ENCODE measurements at regions not wholly inside any gene's neighbourhood (a gene's known extent, or its start where the extent isn't known, plus 50 kb on each side); places are given as distances from the start of the nearest gene placed in this dataset.

DNA sequence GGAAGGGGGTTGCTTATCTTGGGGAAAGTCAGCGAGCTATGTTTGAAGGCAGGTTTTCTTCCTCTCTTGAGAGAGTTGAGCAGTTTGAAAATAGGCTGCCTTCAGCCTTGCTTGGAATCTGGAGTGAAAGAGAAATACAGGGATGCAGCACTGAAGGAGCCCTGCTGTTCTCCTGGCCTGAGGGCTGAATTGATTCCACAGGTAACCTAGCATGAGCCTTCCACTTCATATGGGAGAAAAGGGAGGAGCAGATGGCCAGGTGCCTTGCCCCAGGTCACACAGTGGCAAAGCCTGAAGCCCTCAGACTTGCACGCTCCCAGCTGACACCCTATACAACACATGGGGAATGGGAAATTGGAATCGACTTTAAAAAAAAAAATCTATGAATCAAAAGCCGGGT, 88.0 kb upstream of the WLS start (continued):
- TF ChIP-seq, protein P1, sequence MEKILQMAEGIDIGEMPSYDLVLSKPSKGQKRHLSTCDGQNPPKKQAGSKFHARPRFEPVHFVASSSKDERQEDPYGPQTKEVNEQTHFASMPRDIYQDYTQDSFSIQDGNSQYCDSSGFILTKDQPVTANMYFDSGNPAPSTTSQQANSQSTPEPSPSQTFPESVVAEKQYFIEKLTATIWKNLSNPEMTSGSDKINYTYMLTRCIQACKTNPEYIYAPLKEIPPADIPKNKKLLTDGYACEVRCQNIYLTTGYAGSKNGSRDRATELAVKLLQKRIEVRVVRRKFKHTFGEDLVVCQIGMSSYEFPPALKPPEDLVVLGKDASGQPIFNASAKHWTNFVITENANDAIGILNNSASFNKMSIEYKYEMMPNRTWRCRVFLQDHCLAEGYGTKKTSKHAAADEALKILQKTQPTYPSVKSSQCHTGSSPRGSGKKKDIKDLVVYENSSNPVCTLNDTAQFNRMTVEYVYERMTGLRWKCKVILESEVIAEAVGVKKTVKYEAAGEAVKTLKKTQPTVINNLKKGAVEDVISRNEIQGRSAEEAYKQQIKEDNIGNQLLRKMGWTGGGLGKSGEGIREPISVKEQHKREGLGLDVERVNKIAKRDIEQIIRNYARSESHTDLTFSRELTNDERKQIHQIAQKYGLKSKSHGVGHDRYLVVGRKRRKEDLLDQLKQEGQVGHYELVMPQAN (IDR thresholded peaks at IDR 0.05; ENCODE audit: borderline replicate concordance) = no peak
- TF ChIP-seq CHD2 (IDR thresholded peaks at IDR 0.05; ENCODE audit: low read depth, low read length) (no peak), NUFIP1 (IDR thresholded peaks at IDR 0.05; ENCODE audit: partially characterized antibody) (no peak), TCF3 (CRISPR knock-in tag; IDR thresholded peaks at IDR 0.05) (no peak), TAL1 (IDR thresholded peaks at IDR 0.05) (no peak), ZNF316 (IDR thresholded peaks at IDR 0.05) (no peak), ZNF408 (CRISPR knock-in tag; IDR thresholded peaks at IDR 0.05; ENCODE audit: low read depth) (no peak), KDM5B (IDR thresholded peaks at IDR 0.05; ENCODE audit: insufficient replicate concordance, low read depth, low read length) (no peak), TAF15 (IDR thresholded peaks at IDR 0.05; ENCODE audit: low read depth, low read length) (no peak), NR3C1 (CRISPR knock-in tag; IDR thresholded peaks at IDR 0.05) (no peak)
- TF ChIP-seq, protein P2, sequence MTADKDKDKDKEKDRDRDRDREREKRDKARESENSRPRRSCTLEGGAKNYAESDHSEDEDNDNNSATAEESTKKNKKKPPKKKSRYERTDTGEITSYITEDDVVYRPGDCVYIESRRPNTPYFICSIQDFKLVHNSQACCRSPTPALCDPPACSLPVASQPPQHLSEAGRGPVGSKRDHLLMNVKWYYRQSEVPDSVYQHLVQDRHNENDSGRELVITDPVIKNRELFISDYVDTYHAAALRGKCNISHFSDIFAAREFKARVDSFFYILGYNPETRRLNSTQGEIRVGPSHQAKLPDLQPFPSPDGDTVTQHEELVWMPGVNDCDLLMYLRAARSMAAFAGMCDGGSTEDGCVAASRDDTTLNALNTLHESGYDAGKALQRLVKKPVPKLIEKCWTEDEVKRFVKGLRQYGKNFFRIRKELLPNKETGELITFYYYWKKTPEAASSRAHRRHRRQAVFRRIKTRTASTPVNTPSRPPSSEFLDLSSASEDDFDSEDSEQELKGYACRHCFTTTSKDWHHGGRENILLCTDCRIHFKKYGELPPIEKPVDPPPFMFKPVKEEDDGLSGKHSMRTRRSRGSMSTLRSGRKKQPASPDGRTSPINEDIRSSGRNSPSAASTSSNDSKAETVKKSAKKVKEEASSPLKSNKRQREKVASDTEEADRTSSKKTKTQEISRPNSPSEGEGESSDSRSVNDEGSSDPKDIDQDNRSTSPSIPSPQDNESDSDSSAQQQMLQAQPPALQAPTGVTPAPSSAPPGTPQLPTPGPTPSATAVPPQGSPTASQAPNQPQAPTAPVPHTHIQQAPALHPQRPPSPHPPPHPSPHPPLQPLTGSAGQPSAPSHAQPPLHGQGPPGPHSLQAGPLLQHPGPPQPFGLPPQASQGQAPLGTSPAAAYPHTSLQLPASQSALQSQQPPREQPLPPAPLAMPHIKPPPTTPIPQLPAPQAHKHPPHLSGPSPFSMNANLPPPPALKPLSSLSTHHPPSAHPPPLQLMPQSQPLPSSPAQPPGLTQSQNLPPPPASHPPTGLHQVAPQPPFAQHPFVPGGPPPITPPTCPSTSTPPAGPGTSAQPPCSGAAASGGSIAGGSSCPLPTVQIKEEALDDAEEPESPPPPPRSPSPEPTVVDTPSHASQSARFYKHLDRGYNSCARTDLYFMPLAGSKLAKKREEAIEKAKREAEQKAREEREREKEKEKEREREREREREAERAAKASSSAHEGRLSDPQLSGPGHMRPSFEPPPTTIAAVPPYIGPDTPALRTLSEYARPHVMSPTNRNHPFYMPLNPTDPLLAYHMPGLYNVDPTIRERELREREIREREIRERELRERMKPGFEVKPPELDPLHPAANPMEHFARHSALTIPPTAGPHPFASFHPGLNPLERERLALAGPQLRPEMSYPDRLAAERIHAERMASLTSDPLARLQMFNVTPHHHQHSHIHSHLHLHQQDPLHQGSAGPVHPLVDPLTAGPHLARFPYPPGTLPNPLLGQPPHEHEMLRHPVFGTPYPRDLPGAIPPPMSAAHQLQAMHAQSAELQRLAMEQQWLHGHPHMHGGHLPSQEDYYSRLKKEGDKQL (CRISPR knock-in tag; IDR thresholded peaks at IDR 0.05; ENCODE audit: borderline replicate concordance) = no peak
- TF ChIP-seq, protein P3, sequence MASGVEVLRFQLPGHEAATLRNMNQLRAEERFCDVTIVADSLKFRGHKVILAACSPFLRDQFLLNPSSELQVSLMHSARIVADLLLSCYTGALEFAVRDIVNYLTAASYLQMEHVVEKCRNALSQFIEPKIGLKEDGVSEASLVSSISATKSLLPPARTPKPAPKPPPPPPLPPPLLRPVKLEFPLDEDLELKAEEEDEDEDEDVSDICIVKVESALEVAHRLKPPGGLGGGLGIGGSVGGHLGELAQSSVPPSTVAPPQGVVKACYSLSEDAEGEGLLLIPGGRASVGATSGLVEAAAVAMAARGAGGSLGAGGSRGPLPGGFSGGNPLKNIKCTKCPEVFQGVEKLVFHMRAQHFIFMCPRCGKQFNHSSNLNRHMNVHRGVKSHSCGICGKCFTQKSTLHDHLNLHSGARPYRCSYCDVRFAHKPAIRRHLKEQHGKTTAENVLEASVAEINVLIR (CRISPR knock-in tag; IDR thresholded peaks at IDR 0.05) = no peak
